NCI-H748 (cell line): ENCODE measurements at regions not wholly inside any gene's neighbourhood (a gene's known extent, or its start where the extent isn't known, plus 50 kb on each side); places are given as distances from the start of the nearest gene placed in this dataset.

Experiments
- DNase-seq: peaks from one replicate; lab custom pipeline; 2025; ENCODE audit not compliant: unreplicated experiment; lab: John Stamatoyannopoulos, UW

DNA sequence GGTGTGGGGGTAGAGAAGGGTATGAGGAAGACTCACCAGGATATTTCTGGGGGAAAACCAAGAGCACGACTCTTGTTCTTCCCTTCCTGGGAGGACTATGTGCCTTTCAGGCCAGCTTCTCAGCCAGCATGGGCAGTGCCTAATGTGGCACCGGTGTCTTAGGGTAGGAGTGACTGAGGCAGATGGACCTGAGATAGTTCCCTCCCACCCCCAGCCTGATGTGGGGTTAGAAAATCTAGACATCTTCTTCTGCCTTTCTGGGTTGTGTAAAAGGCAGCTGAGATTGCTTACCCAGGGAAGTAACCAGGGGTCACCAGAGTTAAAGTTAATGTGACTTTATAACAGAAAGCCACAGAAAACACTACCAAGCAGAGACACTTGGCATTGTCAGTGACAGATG, 127.3 kb downstream of the TMA16 start:
- no peak for DNase-seq

- no peak for DNase-seq
Observed at GRCh38 chr4:163622379-163623035, 128.0 kb downstream of the TMA16 start.

GRCh38 chr4:163623787-163624186, 129.3 kb downstream of the TMA16 start:
- DNase-seq: no peak

DNA sequence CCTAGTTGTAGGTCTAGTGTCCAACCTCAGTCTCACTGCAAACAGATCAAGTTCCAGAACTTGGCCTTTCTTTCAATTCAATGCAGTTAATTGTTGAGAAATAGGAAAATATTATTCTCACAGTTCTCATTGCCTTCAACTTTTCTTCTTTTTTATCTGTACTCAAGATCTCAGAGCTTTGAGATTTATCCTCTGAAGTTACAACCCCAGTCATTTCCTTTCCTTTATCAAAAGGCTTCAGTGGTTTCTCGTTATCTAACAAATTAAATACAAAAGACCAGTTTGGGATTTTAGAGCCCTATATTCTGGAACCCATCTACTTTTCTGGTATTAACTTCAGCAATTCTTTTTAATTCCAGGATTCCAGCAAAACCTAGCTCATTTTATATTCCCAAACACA, 130.2 kb downstream of the TMA16 start:
- DNase-seq: no peak

DNA sequence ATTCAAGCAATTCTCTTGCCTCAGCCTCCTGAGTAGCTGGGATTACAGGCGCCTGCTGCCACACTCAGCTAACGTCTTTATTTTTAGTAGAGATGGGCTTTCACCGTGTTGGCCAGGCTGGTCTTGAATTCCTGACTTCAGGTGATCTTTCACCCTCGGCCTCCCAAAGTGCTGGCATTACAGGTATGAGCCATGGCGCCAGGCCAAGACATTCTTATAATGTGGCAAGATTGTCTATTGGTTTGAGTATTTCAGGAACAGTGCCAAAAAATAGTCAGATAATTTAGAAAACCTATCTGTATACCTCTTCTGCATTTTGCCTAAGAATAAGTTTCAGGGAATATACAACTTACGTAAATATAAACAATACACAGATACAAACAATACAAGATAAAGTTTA, 136.8 kb downstream of the TMA16 start:
- DNase-seq: no peak

DNA sequence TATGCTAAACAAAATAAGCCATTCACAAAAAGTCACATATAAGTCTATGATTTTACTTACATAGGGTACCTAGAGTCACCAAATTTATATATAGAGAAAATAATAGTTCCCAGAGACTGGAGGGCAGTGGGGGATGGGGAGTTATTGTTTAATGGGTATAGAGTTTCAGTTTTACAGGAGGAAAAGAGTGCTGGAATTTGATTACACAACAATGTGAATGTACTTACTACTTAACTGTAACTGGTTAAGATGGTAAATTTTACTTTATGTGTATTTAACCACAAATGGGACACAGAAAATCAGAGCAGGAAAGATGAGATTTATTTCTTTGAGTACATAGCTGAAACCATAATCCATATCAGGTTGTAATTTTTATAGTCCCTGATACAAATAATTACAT, 144.4 kb downstream of the TMA16 start:
- no peak for DNase-seq

- no peak for DNase-seq
Observed at GRCh38 chr4:163649557-163650091, 155.1 kb downstream of the TMA16 start.

DNA sequence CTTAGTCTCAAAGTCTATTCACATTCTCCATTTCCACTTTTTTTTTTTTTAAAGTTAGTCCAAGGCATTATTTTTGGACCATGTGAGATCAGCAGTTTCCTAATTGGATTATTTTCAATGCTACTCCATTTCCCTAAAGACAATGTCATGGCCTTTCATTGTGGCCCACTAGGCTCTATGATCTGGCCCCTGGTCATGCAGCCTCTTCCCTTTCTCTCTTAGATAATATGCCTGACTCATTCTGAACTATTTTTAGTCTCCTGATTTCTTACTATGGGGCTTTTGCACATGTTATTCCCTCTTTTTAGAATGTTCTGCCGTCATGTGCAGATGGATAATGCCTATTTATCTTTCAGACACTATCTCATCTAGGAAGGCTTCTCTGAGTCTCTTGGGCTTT, 157.3 kb downstream of the TMA16 start:
- DNase-seq: no peak

GRCh38 chr4:163654621-163655020, 160.1 kb downstream of the TMA16 start:
- no peak for DNase-seq

GRCh38 chr4:163660636-163661035, 166.1 kb downstream of the TMA16 start:
- DNase-seq: no peak

DNA sequence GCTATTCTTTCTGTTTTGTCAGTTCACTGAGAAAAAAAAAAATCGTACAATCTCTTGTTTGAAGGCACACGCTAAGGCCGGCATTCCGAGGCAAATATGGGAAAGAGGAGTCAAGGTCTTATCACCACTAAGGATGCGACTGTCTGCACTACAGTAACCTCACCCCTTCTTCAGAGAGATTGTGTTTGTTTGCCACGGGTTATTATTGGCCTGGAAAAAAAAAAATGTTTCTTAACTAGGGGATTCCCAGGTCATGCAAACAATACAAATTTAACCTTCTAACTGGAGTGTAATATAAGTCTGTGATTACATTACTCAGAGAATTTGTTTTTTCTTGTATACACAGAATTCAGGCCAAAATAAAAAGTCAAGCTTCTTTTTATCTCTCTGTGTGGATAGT, 168.3 kb downstream of the TMA16 start:
- DNase-seq: no peak

- DNase-seq: no peak
Observed at GRCh38 chr4:163663454-163664225, 169.2 kb downstream of the TMA16 start.

DNA sequence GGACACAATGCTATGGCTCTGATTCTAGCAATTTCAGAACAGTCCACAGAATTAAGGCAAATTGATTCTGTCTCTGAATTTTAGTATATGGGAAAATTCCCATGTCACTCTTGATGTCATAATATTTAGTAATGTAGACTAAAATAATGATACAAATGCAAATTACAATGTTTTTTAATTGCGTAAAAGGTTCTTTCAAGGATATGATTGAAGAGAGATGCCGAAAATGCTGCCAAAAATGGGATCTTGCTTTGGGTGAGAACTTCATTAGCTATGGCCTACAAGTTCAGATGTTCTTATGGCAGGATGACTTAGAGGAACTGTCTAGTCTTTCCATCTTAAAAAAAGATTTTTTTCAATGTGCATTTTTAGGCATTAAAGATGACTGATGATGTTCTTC, 170.6 kb downstream of the TMA16 start:
- DNase-seq: no peak

DNA sequence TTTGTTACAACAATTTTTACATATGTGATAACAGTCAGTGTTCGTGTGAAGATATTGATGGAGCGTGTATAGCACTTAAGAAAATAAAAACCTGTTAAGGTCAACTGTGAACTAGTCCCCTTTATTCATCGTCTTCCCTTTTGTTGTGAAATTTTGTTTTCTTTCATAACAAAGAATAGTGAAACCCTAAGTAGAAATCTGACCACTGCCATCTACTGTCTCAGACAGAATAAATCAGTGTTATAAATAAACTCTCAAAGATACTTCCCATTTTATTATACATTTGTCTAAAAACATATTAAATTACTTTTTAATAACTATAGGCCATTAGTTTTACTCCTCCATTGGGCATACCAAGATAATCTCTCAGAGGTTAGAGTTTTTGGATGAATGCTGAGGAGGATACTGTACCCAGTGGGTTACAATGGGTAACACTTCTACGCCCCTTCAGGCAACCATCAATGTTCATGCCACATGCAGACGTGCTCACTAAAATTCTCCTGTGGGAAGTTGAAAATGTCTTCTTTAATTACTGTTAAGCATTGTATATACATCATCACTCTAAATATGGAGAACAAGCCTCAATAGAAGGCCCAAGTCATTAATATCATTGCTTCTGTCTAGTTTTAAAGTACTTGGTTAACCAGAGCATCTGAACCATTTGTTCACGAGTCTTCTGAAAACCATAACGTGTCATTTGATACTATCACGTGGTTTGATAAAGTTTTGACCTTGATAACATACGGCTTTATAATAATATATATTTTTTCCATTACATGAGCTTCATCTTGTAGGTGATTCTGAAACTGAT, 171.2 kb downstream of the TMA16 start:
- no peak for DNase-seq

- DNase-seq: no peak
Observed at GRCh38 chr4:163666332-163666873, 171.9 kb downstream of the TMA16 start.

DNA sequence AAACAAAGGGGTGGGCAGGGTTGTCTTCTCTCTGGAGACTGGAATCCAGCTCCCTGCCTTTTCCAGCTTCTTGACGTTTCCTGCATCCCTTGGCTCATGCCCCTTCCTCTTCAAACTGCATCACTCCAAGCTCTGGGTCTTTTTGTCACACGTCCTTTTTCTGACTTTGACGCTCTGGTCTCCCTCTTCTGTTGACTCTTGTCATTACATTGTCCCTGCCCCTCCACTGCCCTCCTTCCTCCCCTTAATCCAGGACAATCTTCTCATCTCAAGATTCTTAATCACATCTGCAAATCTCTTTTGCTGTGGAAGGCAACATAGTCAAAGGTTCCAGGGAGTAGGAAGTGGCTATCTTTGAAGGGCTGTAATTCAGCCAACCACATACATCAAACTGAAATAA, 178.3 kb downstream of the TMA16 start:
- DNase-seq: no peak

- no peak for DNase-seq
Observed at GRCh38 chr4:163673848-163674697, 179.6 kb downstream of the TMA16 start.

- DNase-seq: no peak
Observed at GRCh38 chr4:163679189-163679588, 184.7 kb downstream of the TMA16 start.

DNA sequence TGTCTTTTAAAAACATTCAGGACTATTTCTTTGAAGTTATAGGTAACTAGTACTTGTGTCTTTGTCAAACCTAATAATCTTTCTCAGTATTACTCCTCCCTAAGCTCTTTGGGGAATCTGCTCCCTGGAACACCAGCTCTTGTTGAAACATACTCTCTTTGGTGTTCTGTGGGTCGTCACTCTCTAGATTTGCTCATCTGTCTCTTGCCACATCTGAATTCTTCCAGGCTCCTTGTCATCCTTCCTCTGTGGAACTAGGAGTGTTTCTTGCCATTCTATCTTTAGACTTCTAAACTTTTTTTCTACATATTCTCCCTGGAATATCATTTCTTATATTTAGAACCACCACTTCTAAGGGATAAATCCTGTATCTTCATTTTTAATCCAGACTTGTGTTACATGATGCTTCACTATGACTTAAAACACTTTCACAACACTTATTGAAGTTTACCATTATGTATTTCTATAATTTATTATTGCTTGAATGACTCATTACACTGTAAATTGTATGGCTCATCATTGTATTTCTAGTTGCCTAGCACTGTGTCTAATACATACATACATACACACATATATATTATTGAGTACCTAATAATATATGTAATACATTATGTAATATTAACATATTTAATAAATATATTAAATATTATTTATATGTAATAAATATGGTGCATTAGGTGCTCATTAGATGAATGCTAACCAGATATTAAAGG, 186.1 kb downstream of the TMA16 start:
- DNase-seq: no peak
